WTC11 (cell line): ENCODE measurements at regions not wholly inside any gene's neighbourhood (a gene's known extent, or its start where the extent isn't known, plus 50 kb on each side); places are given as distances from the start of the nearest gene placed in this dataset.

Experiments
- CTCF ChIP-seq: fragments of 200-600 bp; IDR thresholded peaks from 2 replicates; pipeline ENCODE4 v1.8.0; 2022; ENCODE audit warnings: antibody characterized with exemption
- SOX15 ChIP-seq: fragments of 250-450 bp; sonication (Bioruptor Pico); IDR thresholded peaks from 2 replicates; pipeline ENCODE4 v1.9.0; 2021; ENCODE audit warnings: mild to moderate bottlenecking

- TF ChIP-seq CTCF (no peak), SOX15 (CRISPR knock-in tag) (no peak)
These were observed 159.3 kb upstream of the VCX3A start for GRCh38 chrX:6694221-6694620.
